NB4 (cell line): ENCODE measurements at regions not wholly inside any gene's neighbourhood (a gene's known extent, or its start where the extent isn't known, plus 50 kb on each side); places are given as distances from the start of the nearest gene placed in this dataset.

Experiments used
- CTCF ChIP-seq: IDR thresholded peaks from one replicate; pipeline ENCODE4 v1.5.1; 2012; ENCODE audit warnings: low read depth, low read length
- MAX ChIP-seq: IDR thresholded peaks from 2 replicates; pipeline ENCODE4 v1.6.1; 2011; ENCODE audit warnings: low read depth, low read length
- POLR2A ChIP-seq: IDR thresholded peaks from 2 replicates; pipeline ENCODE4 v1.6.1; 2011; ENCODE audit warnings: mild to moderate bottlenecking; ENCODE audit not compliant: insufficient read length; ENCODE audit errors: extremely low read depth

GRCh38 chr12:29088611-29089219 lies 60.4 kb upstream of the FAR2 start:
- TF ChIP-seq CTCF (peak; percentile 55), POLR2A (no peak), MAX (no peak)
